K562 (cell line): ENCODE measurements at regions not wholly inside any gene's neighbourhood (a gene's known extent, or its start where the extent isn't known, plus 50 kb on each side); places are given as distances from the start of the nearest gene placed in this dataset.

Experiments used
- ATAC-seq: fragments of 200-7000 bp; cut with Tn5 transposase; 3 replicates; pipeline ENCODE4 v1.9.1; 2020; ENCODE audit warnings: moderate library complexity
- BruUV-seq: library from RNA; stranded (reverse); fragments of 400-500 nt; replicated peaks from 2 replicates; lab custom pipeline; 2021; lab: Mats Ljungman, UMichigan
- CTCF ChIA-PET: fragments of 300-600 bp; formaldehyde crosslinking; extraction: SDS; loops from one replicate; lab custom pipeline; 2021; ENCODE audit warnings: low intra/inter-chr PET ratio; lab: Yijun Ruan, JAX
- POLR2A ChIA-PET: fragments of 300-600, 350-650 bp; sonication (Branson Sonifier 250); formaldehyde crosslinking; extraction: SDS; loops from one replicate; lab custom pipeline; 2021; ENCODE audit warnings: antibody characterized with exemption, inconsistent platforms; lab: Yijun Ruan, JAX
- DNase-seq, 4 experiments: peaks; one replicate each; pipeline versions ENCODE4 v3.0.0 to v3.0.0-alpha.2; 2011 to 2018; ENCODE audit warnings: low spot score in 3 of 4, mixed read lengths in 3 of 4; ENCODE audit errors: extremely low read depth in 1 of 4
- FAIRE-seq: peaks from 2 replicates; lab custom pipeline; 2011; peaks lifted over from hg19 to GRCh38; lab: Jason Lieb, UNC
- H2AFZ ChIP-seq: 2 replicates; pipeline ENCODE4 v1.6.0; 2011; ENCODE audit warnings: low read depth, low read length, control low read depth, inconsistent platforms
- H3K27ac ChIP-seq: fragments of 200-600 bp; 3 replicates; pipeline ENCODE4 v1.8.0; 2011; ENCODE audit warnings: low read depth, mild to moderate bottlenecking, control low read depth, inconsistent platforms, low read length, moderate library complexity, mixed read lengths; ENCODE audit errors: extremely low read depth
- H3K27me3 ChIP-seq, 2 experiments: fragments of 300-600 bp in 1 of 2; 2 replicates in 1 of 2; 3 replicates in 1 of 2; pipeline versions ENCODE4 v1.6.0 to v1.8.0; 2011; ENCODE audit warnings: inconsistent platforms in 2 of 2, low read length in 2 of 2, mild to moderate bottlenecking in 1 of 2, mixed read lengths in 1 of 2, moderate library complexity in 1 of 2; ENCODE audit not compliant: control insufficient read depth in 2 of 2, insufficient read depth in 2 of 2
- H3K36me3 ChIP-seq: fragments of 300-600 bp; 3 replicates; pipeline ENCODE4 v1.8.0; 2011; ENCODE audit warnings: mild to moderate bottlenecking, low read length, inconsistent platforms; ENCODE audit not compliant: control insufficient read depth, insufficient read depth
- H3K4me1 ChIP-seq, 2 experiments: fragments of 200-600 bp in 1 of 2; replicated peaks in 1 of 2; 2 replicates in 1 of 2; 3 replicates in 1 of 2; pipeline versions ENCODE4 v1.5.1 to v1.8.0; 2011; ENCODE audit warnings: inconsistent platforms in 2 of 2, low read length in 2 of 2, mild to moderate bottlenecking in 1 of 2, mixed read lengths in 1 of 2, moderate library complexity in 1 of 2; ENCODE audit not compliant: control insufficient read depth in 2 of 2, insufficient read depth in 2 of 2
- H3K4me2 ChIP-seq: 2 replicates; pipeline ENCODE4 v1.6.1; 2011; ENCODE audit warnings: low read length, control low read depth, inconsistent platforms, mixed read lengths; ENCODE audit not compliant: insufficient read depth
- H3K4me3 ChIP-seq: fragments of 200-600 bp; sonication (generic), shearing (Covaris generic); 2 replicates; pipeline ENCODE4 v1.5.1; 2016; ENCODE audit warnings: control low read depth, inconsistent platforms
- H3K79me2 ChIP-seq: fragments of 200-600 bp; 3 replicates; pipeline ENCODE4 v1.8.0; 2011; ENCODE audit warnings: low read length, inconsistent platforms; ENCODE audit not compliant: control insufficient read depth, insufficient read depth
- H3K9ac ChIP-seq, 2 experiments: 2 replicates each; pipeline versions ENCODE4 v1.6.0 to v1.6.1; 2011; ENCODE audit warnings: low read depth in 2 of 2, low read length in 2 of 2, control low read depth in 1 of 2, inconsistent platforms in 1 of 2, mild to moderate bottlenecking in 1 of 2, mixed read lengths in 1 of 2; ENCODE audit not compliant: insufficient read depth in 1 of 2
- H3K9me1 ChIP-seq: one replicate; pipeline ENCODE4 v1.6.0; 2011; ENCODE audit warnings: inconsistent platforms, mild to moderate bottlenecking, low read length, moderate library complexity; ENCODE audit not compliant: control insufficient read depth, insufficient read depth
- H3K9me3 ChIP-seq: replicated peaks from 2 replicates; pipeline ENCODE4 v1.5.1; 2011; ENCODE audit warnings: low read depth, low read length, inconsistent platforms; ENCODE audit not compliant: control insufficient read depth, insufficient read depth
- H4K20me1 ChIP-seq: replicated peaks from 2 replicates; pipeline ENCODE4 v1.6.1; 2011; ENCODE audit warnings: low read length, inconsistent platforms, mixed read lengths; ENCODE audit not compliant: control insufficient read depth, insufficient read depth
- FOSL1 ChIP-seq: fragments of 200-800 bp; sonication (Bioruptor generic); conservative IDR thresholded peaks from 2 replicates; pipeline ENCODE4 v1.6.1; 2016; ENCODE audit warnings: missing genetic modification characterization, missing compliant biosample characterization
- HINFP ChIP-seq: fragments of 450-650 bp; conservative IDR thresholded peaks from 2 replicates; pipeline ENCODE4 v1.6.1; 2016; ENCODE audit warnings: missing genetic modification characterization, low read depth, mild to moderate bottlenecking, control low read depth, missing compliant biosample characterization
- KLF13 ChIP-seq: fragments of 450-650 bp; IDR thresholded peaks from 2 replicates; pipeline ENCODE4 v1.6.1; 2016; ENCODE audit warnings: missing genetic modification characterization, low read depth, mild to moderate bottlenecking, missing compliant biosample characterization, moderate library complexity, borderline replicate concordance
- MAFG ChIP-seq: fragments of 450-650 bp; conservative IDR thresholded peaks from 2 replicates; pipeline ENCODE4 v1.6.1; 2016; ENCODE audit warnings: missing genetic modification characterization, missing compliant biosample characterization
- NEUROD1 ChIP-seq: fragments of 150-350 bp; IDR thresholded peaks from 2 replicates; pipeline ENCODE4 v1.6.1; 2014; ENCODE audit warnings: borderline replicate concordance, low read length, low read depth; ENCODE audit not compliant: partially characterized antibody
- PRMT5 ChIP-seq: sonication (generic); formaldehyde crosslinking; IDR thresholded peaks from 2 replicates; pipeline ENCODE4 v1.5.0; 2020; ENCODE audit warnings: missing genetic modification reagents
- RAD21 ChIP-seq, 2 experiments: fragments of 250-450 bp in 1 of 2; fragments of 450-650 bp in 1 of 2; sonication (Bioruptor Pico) in 1 of 2; formaldehyde crosslinking in 1 of 2; IDR thresholded peaks in 1 of 2; conservative IDR thresholded peaks in 1 of 2; 2 replicates each; pipeline versions ENCODE4 v1.4.0 to v1.8.0; 2020 to 2022; ENCODE audit warnings: mild to moderate bottlenecking in 2 of 2, moderate library complexity in 1 of 2
- SLC30A9 ChIP-seq: fragments of 250-450 bp; sonication (Bioruptor Pico); IDR thresholded peaks from 2 replicates; pipeline ENCODE4 v1.8.0; 2022; ENCODE audit warnings: mild to moderate bottlenecking, moderate library complexity
- STAT5A ChIP-seq: IDR thresholded peaks from 2 replicates; pipeline ENCODE4 v1.6.1; 2012; ENCODE audit warnings: low read length, inconsistent platforms, borderline replicate concordance
- TFE3 ChIP-seq: fragments of 450-650 bp; formaldehyde crosslinking; IDR thresholded peaks from 2 replicates; pipeline ENCODE4 v1.4.0; 2020; ENCODE audit warnings: mild to moderate bottlenecking, mixed read lengths
- ZBTB8A ChIP-seq: fragments of 450-650 bp; IDR thresholded peaks from 2 replicates; pipeline ENCODE4 v1.6.1; 2018; ENCODE audit warnings: mild to moderate bottlenecking, moderate library complexity; ENCODE audit not compliant: partially characterized antibody
- ZMIZ1 ChIP-seq, 2 experiments: fragments of 150-350 bp in 1 of 2; IDR thresholded peaks; 2 replicates each; pipeline ENCODE4 v1.6.1; 2012 to 2016; ENCODE audit warnings: low read depth in 2 of 2, low read length in 2 of 2, mild to moderate bottlenecking in 1 of 2, moderate library complexity in 1 of 2
- ZNF175 ChIP-seq: fragments of 200-800 bp; sonication (Bioruptor generic); IDR thresholded peaks from 2 replicates; pipeline ENCODE4 v1.6.1; 2016; ENCODE audit warnings: low read depth, mild to moderate bottlenecking, missing genetic modification characterization, missing compliant biosample characterization
- ZNF778 ChIP-seq: fragments of 450-650 bp; formaldehyde crosslinking; IDR thresholded peaks from 2 replicates; pipeline ENCODE4 v1.4.0; 2020; ENCODE audit warnings: mild to moderate bottlenecking, moderate library complexity
- WGBS: fragments of 100-300 bp; shearing (Covaris generic); methylation state at CpG from one replicate; pipeline ENCODE4 v1.1.6; 2016; ENCODE audit warnings: low coverage, mixed read lengths; ENCODE audit not compliant: insufficient coverage; ENCODE audit errors: missing lambda C conversion rate; 5-methylcytosine and 5-hydroxymethylcytosine counted together
- in situ Hi-C: fragments of 300-500 bp; cut with MboI; formaldehyde crosslinking; loops from 4 replicates; pipeline ENCODE4 v1.15.0; 2018; ENCODE audit warnings: inconsistent platforms, mixed read lengths
- intact Hi-C: fragments of 100-400 bp; cut with micrococcal nuclease; formaldehyde crosslinking; loops from 2 replicates; pipeline ENCODE4 v1.14.2; 2022

- no peaks in the 10 kb centered on the region for H3K27me3 ChIP-seq
- CTCF ChIA-PET = no interaction called here
- intact Hi-C loops = no loop called here
- TF ChIP-seq NEUROD1 (no peak), KLF13 (no peak), RAD21 (CRISPR knock-in tag; conservative IDR thresholded peaks at IDR 0.05 in 1 of 2, IDR thresholded peaks at IDR 0.05 in 1 of 2) (no peak), ZNF778 (CRISPR knock-in tag) (no peak), ZBTB8A (no peak), TFE3 (CRISPR knock-in tag) (no peak), SLC30A9 (CRISPR knock-in tag) (no peak), STAT5A (no peak), PRMT5 (CRISPR knock-in tag) (no peak), HINFP (tag) (no peak), ZMIZ1 (IDR thresholded peaks at IDR 0.05; ENCODE audit: low read depth in 2 of 2, low read length in 2 of 2) (no peak), FOSL1 (no peak), ZNF175 (CRISPR knock-in tag) (no peak), MAFG (no peak)
Measured at GRCh38 chr20:60648556-60648955, 603.5 kb upstream of the CDH4 start.

More at GRCh38 chr20:60648556-60648955, 603.5 kb upstream of the CDH4 start:
- H3K4me2 ChIP-seq = no peak overlapping the region
- no peaks in the 10 kb centered on the region for H3K79me2 ChIP-seq
- H3K27ac ChIP-seq = no peak overlapping the region
- 3% methylated on average over 6 of the region's 6 CpGs for WGBS
- no peaks in the 10 kb centered on the region for H3K4me1 ChIP-seq
- ATAC-seq (no peak), DNase-seq (no peak), FAIRE-seq (no peak)
- H3K36me3 ChIP-seq = no peaks in the 10 kb centered on the region
- POLR2A ChIA-PET = no interaction called here
- no TSS peak for BruUV-seq
- H2AFZ ChIP-seq = no peak overlapping the region
- H3K4me3 ChIP-seq = no peak overlapping the region
- no peaks in the 10 kb centered on the region for H3K9me3 ChIP-seq
- H4K20me1 ChIP-seq = no peaks in the 10 kb centered on the region
- H3K9ac ChIP-seq = no peak overlapping the region
- H3K9me1 ChIP-seq = no peaks in the 10 kb centered on the region
- in situ Hi-C loops = no loop called here
